ENCODE measurements at regions not wholly inside any gene's neighbourhood (a gene's known extent, or its start where the extent isn't known, plus 50 kb on each side); places are given as distances from the start of the nearest gene placed in this dataset.
"Not testable (repeated sequence)": the region's sequence is repeated elsewhere in the genome, so short reads cannot be mapped to it uniquely, and the experiment has no call there.

DNA sequence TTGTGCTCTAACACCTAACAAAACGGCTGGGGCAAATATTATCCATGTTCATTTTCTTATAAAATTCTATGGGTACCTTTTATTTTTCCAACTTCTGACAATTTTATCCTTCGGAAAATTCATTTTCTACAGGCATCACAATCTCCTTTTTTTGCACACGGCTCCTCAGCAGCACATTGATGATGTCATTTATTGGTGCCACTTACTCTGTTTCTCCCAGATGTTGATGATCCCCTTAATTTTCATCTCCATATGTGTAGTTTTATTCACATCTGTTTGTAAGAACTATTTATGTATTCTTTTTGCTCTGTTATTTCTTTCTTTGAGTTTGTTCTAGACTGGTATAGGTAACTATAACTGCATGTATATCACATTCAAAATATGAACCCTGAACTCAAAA is 1660.8 kb upstream of the DDX18 start:
- no peaks in the 10 kb centered on the region for H3K27me3 Mint-ChIP-seq (ENCODE audit: low read depth)
- H3K9me3 Mint-ChIP-seq: peaks cover 45% of the 10 kb centered on the region
- no peak overlapping the region for H3K4me3 Mint-ChIP-seq
- peaks cover 5% of the 10 kb centered on the region for H3K36me3 Mint-ChIP-seq
- no peak overlapping the region for H3K27ac Mint-ChIP-seq
- TF ChIP-seq, protein P1, sequence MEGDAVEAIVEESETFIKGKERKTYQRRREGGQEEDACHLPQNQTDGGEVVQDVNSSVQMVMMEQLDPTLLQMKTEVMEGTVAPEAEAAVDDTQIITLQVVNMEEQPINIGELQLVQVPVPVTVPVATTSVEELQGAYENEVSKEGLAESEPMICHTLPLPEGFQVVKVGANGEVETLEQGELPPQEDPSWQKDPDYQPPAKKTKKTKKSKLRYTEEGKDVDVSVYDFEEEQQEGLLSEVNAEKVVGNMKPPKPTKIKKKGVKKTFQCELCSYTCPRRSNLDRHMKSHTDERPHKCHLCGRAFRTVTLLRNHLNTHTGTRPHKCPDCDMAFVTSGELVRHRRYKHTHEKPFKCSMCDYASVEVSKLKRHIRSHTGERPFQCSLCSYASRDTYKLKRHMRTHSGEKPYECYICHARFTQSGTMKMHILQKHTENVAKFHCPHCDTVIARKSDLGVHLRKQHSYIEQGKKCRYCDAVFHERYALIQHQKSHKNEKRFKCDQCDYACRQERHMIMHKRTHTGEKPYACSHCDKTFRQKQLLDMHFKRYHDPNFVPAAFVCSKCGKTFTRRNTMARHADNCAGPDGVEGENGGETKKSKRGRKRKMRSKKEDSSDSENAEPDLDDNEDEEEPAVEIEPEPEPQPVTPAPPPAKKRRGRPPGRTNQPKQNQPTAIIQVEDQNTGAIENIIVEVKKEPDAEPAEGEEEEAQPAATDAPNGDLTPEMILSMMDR (IDR thresholded peaks at IDR 0.05; ENCODE audit: unreplicated experiment): no peak
- DNase-seq (ENCODE audit: low spot score in 2 of 2, unreplicated experiment in 2 of 2): no peak
- H3K4me1 Mint-ChIP-seq: no peaks in the 10 kb centered on the region

DNA sequence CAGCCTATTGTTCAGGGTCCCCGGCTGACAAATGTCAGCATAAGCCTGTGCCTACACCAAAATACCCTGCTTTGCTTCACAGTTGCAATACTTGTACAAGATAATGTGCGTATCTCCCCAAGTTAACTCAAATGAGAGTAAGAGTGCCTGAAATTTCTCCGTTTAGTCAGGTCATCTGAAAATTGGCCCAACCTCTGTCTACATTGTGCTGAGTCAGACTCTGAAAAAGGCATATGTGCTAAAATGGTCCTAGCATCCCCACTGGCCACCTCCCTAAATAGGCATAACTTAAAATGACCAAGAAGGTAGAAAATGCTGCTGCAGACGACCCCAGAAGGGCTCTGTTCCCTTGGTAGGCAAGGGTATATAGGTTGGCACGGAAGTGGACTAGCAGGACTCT is 1653.8 kb upstream of the DDX18 start:
- Mint-ChIP-seq H3K27ac (no peak overlapping the region), H3K27me3 (ENCODE audit: low read depth) (no peaks in the 10 kb centered on the region), H3K4me3 (no peak overlapping the region), H3K9me3 (peaks cover 42% of the 10 kb centered on the region), H3K4me1 (no peaks in the 10 kb centered on the region), H3K36me3 (peaks cover 5% of the 10 kb centered on the region)
- DNase-seq (ENCODE audit: low spot score in 2 of 2, unreplicated experiment in 2 of 2): no peak
- TF ChIP-seq, protein P1 (IDR thresholded peaks at IDR 0.05; ENCODE audit: unreplicated experiment): no peak

DNA sequence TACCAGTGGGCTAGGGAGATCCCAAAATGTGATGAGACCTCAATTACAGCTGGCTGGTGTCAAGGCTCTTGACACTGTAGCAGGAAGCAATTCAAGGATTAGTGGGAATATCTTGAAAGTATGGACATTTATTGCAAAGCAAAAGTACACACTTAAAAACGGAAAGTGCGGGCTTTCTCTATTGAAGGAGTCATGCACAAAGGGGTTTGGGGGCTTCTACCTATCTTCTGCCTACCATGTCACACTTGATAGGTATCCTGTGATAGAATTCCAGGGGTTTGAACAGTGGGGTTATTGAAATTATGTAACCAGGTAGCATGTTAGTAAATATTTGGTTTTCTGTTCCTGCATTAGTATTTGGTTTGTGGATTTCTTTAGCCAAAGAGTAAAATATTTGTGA is 1652.1 kb upstream of the DDX18 start:
- TF ChIP-seq, protein P1 (IDR thresholded peaks at IDR 0.05; ENCODE audit: unreplicated experiment): no peak
- H3K4me1 Mint-ChIP-seq: no peaks in the 10 kb centered on the region
- H3K4me3 Mint-ChIP-seq: no peak overlapping the region
- no peak overlapping the region for H3K27ac Mint-ChIP-seq
- no peak for DNase-seq (ENCODE audit: low spot score in 2 of 2, unreplicated experiment in 2 of 2)
- peaks cover 28% of the 10 kb centered on the region for H3K9me3 Mint-ChIP-seq
- H3K27me3 Mint-ChIP-seq (ENCODE audit: low read depth): no peaks in the 10 kb centered on the region
- H3K36me3 Mint-ChIP-seq: peaks cover 3% of the 10 kb centered on the region

DNA sequence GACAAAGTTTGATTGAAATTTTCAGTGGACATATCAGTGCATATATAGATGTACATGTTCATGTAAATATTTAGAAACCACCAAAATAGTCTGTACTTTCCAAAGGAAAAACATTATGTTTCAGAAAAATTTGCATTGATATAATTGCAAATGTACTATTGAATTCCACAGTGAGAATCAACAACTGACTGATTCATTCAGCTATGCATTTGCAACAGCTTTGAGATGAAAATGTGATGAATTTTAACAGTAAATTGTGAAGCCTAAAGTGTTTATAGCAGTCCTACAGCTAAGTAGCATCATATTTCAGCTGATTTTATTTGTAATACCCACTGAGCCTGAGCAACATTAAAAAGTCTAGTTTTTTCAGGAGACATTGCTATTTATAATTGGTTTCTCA is 1647.4 kb upstream of the DDX18 start:
- Mint-ChIP-seq H3K4me3 (no peak overlapping the region), H3K27me3 (ENCODE audit: low read depth) (no peaks in the 10 kb centered on the region), H3K4me1 (no peaks in the 10 kb centered on the region), H3K36me3 (peaks cover 3% of the 10 kb centered on the region), H3K27ac (no peak overlapping the region), H3K9me3 (peaks cover 25% of the 10 kb centered on the region)
- TF ChIP-seq, protein P1 (IDR thresholded peaks at IDR 0.05; ENCODE audit: unreplicated experiment): no peak
- DNase-seq (ENCODE audit: low spot score in 2 of 2, unreplicated experiment in 2 of 2): no peak

DNA sequence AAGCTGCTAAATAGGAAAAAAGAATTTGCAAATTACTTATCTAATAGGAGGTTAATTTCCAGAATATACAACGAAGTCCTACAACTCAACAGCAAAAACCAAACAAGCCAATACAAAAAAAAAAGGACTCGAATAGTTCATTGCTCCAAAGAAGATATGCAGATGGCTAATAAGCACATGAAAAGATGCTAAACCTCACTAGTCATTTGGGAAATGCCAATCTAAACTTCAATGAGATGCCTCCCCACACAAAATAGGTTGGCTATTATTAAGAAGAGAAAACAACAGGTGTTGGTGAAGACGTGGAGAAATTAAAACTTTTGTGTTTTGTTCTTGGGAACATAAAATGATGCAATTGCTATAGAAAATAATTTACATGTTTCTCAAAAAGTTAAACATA is 1634.4 kb upstream of the DDX18 start:
- H3K27ac Mint-ChIP-seq: no peak overlapping the region
- DNase-seq (ENCODE audit: low spot score in 2 of 2, unreplicated experiment in 2 of 2): no peak
- no peaks in the 10 kb centered on the region for H3K27me3 Mint-ChIP-seq (ENCODE audit: low read depth)
- H3K4me3 Mint-ChIP-seq: no peak overlapping the region
- H3K4me1 Mint-ChIP-seq: peaks cover 12% of the 10 kb centered on the region
- no peaks in the 10 kb centered on the region for H3K36me3 Mint-ChIP-seq
- TF ChIP-seq, protein P1 (IDR thresholded peaks at IDR 0.05; ENCODE audit: unreplicated experiment): no peak
- peaks cover 16% of the 10 kb centered on the region for H3K9me3 Mint-ChIP-seq

DNA sequence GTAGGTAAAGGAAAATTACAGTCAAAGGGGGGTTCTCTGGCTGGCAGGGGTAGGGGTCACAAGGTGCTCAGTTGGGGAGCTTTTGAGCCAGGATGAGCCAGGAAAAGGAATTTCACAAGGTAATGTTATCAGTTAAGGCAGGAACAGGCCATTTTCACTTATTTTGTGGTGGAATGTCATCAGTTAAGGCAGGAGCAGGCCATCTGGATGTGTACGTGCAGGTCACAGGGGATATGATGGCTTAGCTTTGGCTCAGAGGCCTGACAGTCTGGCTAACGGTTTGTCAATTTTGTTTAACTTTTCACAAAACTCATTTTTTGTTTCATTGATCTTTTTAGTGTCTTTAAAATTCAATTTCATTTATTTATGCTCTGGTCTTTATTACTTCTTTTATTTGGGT is 1623.8 kb upstream of the DDX18 start:
- not testable (repeated sequence) for H3K27me3 Mint-ChIP-seq (ENCODE audit: low read depth); H3K27ac Mint-ChIP-seq; H3K4me1 Mint-ChIP-seq; H3K4me3 Mint-ChIP-seq; H3K36me3 Mint-ChIP-seq; DNase-seq (ENCODE audit: low spot score in 2 of 2, unreplicated experiment in 2 of 2)
- H3K9me3 Mint-ChIP-seq: peaks cover 44% of the 10 kb centered on the region

All from mesothelial cell of epicardium (in vitro differentiated cells).